Memory B cell (primary cell): ENCODE measurements at regions not wholly inside any gene's neighbourhood (a gene's known extent, or its start where the extent isn't known, plus 50 kb on each side); places are given as distances from the start of the nearest gene placed in this dataset.

Experiments
- ATAC-seq: fragments of 150-1000 bp; cut with Tn5 transposase; 2 replicates; pipeline ENCODE4 v1.10.0; 2021; ENCODE audit warnings: low read depth, mild to moderate bottlenecking, moderate library complexity
- DNase-seq, 2 donors: peaks; one replicate each; pipeline ENCODE4 v3.0.0; 2022; ENCODE audit warnings: low spot score in 2 of 2
- H3K27ac Mint-ChIP-seq: one replicate; pipeline ENCODE4 v1.8.0; 2022; ENCODE audit warnings: mild to moderate bottlenecking, moderate library complexity, mixed read lengths
- H3K27me3 Mint-ChIP-seq: one replicate; pipeline ENCODE4 v1.8.0; 2022; ENCODE audit warnings: mixed read lengths
- H3K36me3 Mint-ChIP-seq: one replicate; pipeline ENCODE4 v1.8.0; 2022; ENCODE audit warnings: mild to moderate bottlenecking, mixed read lengths
- H3K4me1 Mint-ChIP-seq: one replicate; pipeline ENCODE4 v1.8.0; 2022; ENCODE audit warnings: mixed read lengths
- H3K4me3 Mint-ChIP-seq: one replicate; pipeline ENCODE4 v1.8.0; 2022; ENCODE audit warnings: mild to moderate bottlenecking, moderate library complexity, mixed read lengths
- H3K9me3 Mint-ChIP-seq: one replicate; pipeline ENCODE4 v1.8.0; 2022; ENCODE audit warnings: mixed read lengths

GRCh38 chr20:57111028-57111373 is 155.4 kb downstream of the BMP7 start:
- H3K9me3 Mint-ChIP-seq = peaks cover 10% of the 10 kb centered on the region
- ATAC-seq = no peak
- H3K4me3 Mint-ChIP-seq = no peak overlapping the region
- DNase-seq = no peak
- no peak overlapping the region for H3K27ac Mint-ChIP-seq
- H3K36me3 Mint-ChIP-seq = no peaks in the 10 kb centered on the region
- no peaks in the 10 kb centered on the region for H3K4me1 Mint-ChIP-seq
- H3K27me3 Mint-ChIP-seq = peaks cover 9% of the 10 kb centered on the region

- no peak for ATAC-seq
Observed at GRCh38 chr20:57112448-57112847, 154.0 kb downstream of the BMP7 start.

DNA sequence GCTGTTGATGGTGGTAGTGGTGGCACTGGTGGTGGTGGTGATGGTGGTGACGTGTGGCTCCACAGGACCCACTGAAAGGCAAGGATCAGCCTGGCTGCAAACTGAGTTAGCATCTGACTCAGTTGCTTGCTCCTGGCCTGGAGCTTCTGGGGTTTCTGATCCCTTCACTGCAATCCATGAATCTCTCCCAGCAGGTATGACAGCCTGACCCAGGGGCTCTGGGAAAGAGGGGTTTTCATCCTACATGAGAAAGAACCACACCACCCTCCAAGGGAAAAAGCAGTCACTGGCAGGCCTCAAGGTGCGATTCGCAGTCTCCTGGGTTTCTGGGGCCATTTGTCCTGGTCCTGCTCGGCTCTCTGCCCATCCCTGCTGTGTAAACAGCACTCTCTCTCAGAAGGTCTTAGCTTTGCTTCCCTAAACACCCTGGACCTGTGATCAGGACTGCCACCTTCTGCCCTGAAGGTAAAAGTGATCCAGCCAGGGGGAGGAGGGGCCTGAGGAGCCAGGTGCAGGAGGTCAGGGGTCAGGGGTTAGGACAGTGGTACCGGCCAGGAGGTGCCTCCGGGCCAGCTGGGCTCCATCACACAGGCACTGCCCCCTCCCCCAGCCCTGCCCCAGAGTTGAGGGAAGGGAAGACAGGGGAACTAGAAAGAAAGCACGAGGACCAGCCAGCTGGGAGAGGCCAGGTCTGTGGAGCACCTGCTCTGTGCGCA is 152.0 kb downstream of the BMP7 start:
- peaks cover 8% of the 10 kb centered on the region for H3K9me3 Mint-ChIP-seq
- H3K27ac Mint-ChIP-seq = no peak overlapping the region
- H3K27me3 Mint-ChIP-seq = peaks cover 4% of the 10 kb centered on the region
- H3K4me1 Mint-ChIP-seq = no peaks in the 10 kb centered on the region
- ATAC-seq (no peak), DNase-seq (no peak)
- H3K4me3 Mint-ChIP-seq = no peak overlapping the region
- no peaks in the 10 kb centered on the region for H3K36me3 Mint-ChIP-seq

More at GRCh38 chr20:57112448-57112847, 154.0 kb downstream of the BMP7 start:
- DNase-seq = no peak
- Mint-ChIP-seq H3K27ac (no peak overlapping the region), H3K27me3 (peaks cover 9% of the 10 kb centered on the region), H3K4me3 (no peak overlapping the region), H3K9me3 (peaks cover 12% of the 10 kb centered on the region), H3K36me3 (no peaks in the 10 kb centered on the region), H3K4me1 (no peaks in the 10 kb centered on the region)

- no peak overlapping the region for H3K27ac Mint-ChIP-seq
- no peaks in the 10 kb centered on the region for H3K4me1 Mint-ChIP-seq
- H3K9me3 Mint-ChIP-seq = peaks cover 7% of the 10 kb centered on the region
- ATAC-seq (no peak), DNase-seq (no peak)
- H3K4me3 Mint-ChIP-seq = no peak overlapping the region
- peaks cover 8% of the 10 kb centered on the region for H3K27me3 Mint-ChIP-seq
- H3K36me3 Mint-ChIP-seq = no peaks in the 10 kb centered on the region
Observed at GRCh38 chr20:57117296-57117695, 149.1 kb downstream of the BMP7 start.

GRCh38 chr20:57118107-57118769 is 148.2 kb downstream of the BMP7 start:
- Mint-ChIP-seq H3K36me3 (no peaks in the 10 kb centered on the region), H3K4me3 (no peak overlapping the region), H3K4me1 (no peaks in the 10 kb centered on the region), H3K27me3 (peaks cover 13% of the 10 kb centered on the region), H3K9me3 (peaks cover 9% of the 10 kb centered on the region), H3K27ac (no peak overlapping the region)
- ATAC-seq (no peak), DNase-seq (no peak)
